GM10248 (cell line): ENCODE measurements at regions not wholly inside any gene's neighbourhood (a gene's known extent, or its start where the extent isn't known, plus 50 kb on each side); places are given as distances from the start of the nearest gene placed in this dataset.
"Not testable (repeated sequence)": the region's sequence is repeated elsewhere in the genome, so short reads cannot be mapped to it uniquely, and the experiment has no call there.

Experiments
- CTCF ChIA-PET: fragments of 300-600 bp; sonication (Branson Sonifier 250); formaldehyde crosslinking; extraction: SDS; loops from one replicate; lab custom pipeline; 2021; ENCODE audit warnings: antibody characterized with exemption; lab: Yijun Ruan, JAX
- POLR2A ChIA-PET: fragments of 350-650 bp; sonication (Branson Sonifier 250); formaldehyde crosslinking; extraction: SDS; loops from one replicate; lab custom pipeline; 2020; ENCODE audit warnings: antibody characterized with exemption; lab: Yijun Ruan, JAX
- DNase-seq: peaks from one replicate; pipeline ENCODE4 v3.0.0; 2012; ENCODE audit errors: extremely low spot score
- CTCF ChIP-seq: IDR thresholded peaks from 2 replicates; pipeline ENCODE4 v1.5.1; 2012; ENCODE audit warnings: mild to moderate bottlenecking, low read depth; ENCODE audit errors: extremely low read depth, missing control alignments, control extremely low read depth

- CTCF ChIA-PET, result no interaction called here
- peak; percentile 66 for DNase-seq
- POLR2A ChIA-PET, result interaction anchor here (0.6 kb wide), 1 partner anchor 960 kb away, joined by 4 read pairs; no protein-coding TSS in a partner anchor
- no peak for TF ChIP-seq CTCF
Observed at GRCh38 chr6:15184441-15184861, 61.4 kb upstream of the JARID2 start.

DNA sequence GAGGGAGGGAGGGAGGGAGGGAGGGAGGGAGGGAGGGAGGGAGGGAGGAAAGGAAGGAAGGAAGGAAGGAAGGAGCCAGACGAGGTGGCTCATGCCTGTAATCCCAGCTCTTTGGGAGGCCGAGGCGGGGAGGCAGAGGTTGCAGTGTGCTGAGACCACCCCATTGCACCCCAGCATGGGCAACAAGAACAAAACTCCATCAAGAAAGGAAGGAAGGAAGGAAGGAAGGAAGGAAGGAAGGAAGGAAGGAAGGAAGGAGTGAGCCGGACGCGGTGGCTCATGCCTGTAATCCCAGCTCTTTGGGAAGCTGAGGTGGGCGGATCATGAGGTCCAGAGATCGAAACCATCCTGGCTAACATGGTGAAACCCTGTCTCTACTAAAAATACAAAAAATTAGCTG is 60.8 kb upstream of the JARID2 start:
- CTCF ChIA-PET, result not testable (repeated sequence)

GRCh38 chr6:15193451-15193850 is 52.4 kb upstream of the JARID2 start:
- CTCF ChIA-PET, result not testable (repeated sequence)

More for the DNA sequence above, 60.8 kb upstream of the JARID2 start:
- DNase-seq, POLR2A ChIA-PET: not testable (repeated sequence)

GRCh38 chr6:15194453-15194852 is 51.4 kb upstream of the JARID2 start:
- ChIA-PET CTCF (no interaction called here), POLR2A (no interaction called here)
- no peak for TF ChIP-seq CTCF
- DNase-seq, result no peak

More at GRCh38 chr6:15193451-15193850, 52.4 kb upstream of the JARID2 start:
- POLR2A ChIA-PET, DNase-seq: not testable (repeated sequence)
